ENCODE measurements at regions not wholly inside any gene's neighbourhood (a gene's known extent, or its start where the extent isn't known, plus 50 kb on each side); places are given as distances from the start of the nearest gene placed in this dataset.

GRCh38 chr5:145350513-145350912 is 484.6 kb downstream of the PRELID2 start:
- TF ChIP-seq CTCF (IDR thresholded peaks at IDR 0.05; ENCODE audit: low read depth, low read length, missing control alignments) = no peak
- no peak for DNase-seq (ENCODE audit: extremely low read depth, low read depth)

GRCh38 chr5:145347026-145347616 is 488.0 kb downstream of the PRELID2 start:
- no peak overlapping the region for H3K4me3 ChIP-seq (replicated peaks; ENCODE audit: low read depth, low read length)
- peak; percentile 21 for DNase-seq (ENCODE audit: extremely low read depth, low read depth)
- peak; percentile 58 for TF ChIP-seq CTCF (IDR thresholded peaks at IDR 0.05; ENCODE audit: low read depth, low read length, missing control alignments)

More at GRCh38 chr5:145350513-145350912, 484.6 kb downstream of the PRELID2 start:
- no peak overlapping the region for H3K4me3 ChIP-seq (replicated peaks; ENCODE audit: low read depth, low read length)

- TF ChIP-seq CTCF (IDR thresholded peaks at IDR 0.05; ENCODE audit: low read depth, low read length, missing control alignments) = no peak
- no peak overlapping the region for H3K4me3 ChIP-seq (replicated peaks; ENCODE audit: low read depth, low read length)
- no peak for DNase-seq (ENCODE audit: extremely low read depth, low read depth)
These were observed 489.4 kb downstream of the PRELID2 start for GRCh38 chr5:145345511-145346287.

- no peak for TF ChIP-seq CTCF (IDR thresholded peaks at IDR 0.05; ENCODE audit: low read depth, low read length, missing control alignments)
- no peak for DNase-seq (ENCODE audit: extremely low read depth, low read depth)
- H3K4me3 ChIP-seq (replicated peaks; ENCODE audit: low read depth, low read length) = no peak overlapping the region
These were observed 493.3 kb downstream of the PRELID2 start for GRCh38 chr5:145341842-145342241.

- H3K4me3 ChIP-seq (replicated peaks; ENCODE audit: low read depth, low read length) = no peak overlapping the region
- DNase-seq (ENCODE audit: extremely low read depth, low read depth) = no peak
- no peak for TF ChIP-seq CTCF (IDR thresholded peaks at IDR 0.05; ENCODE audit: low read depth, low read length, missing control alignments)
These were observed 495.0 kb downstream of the PRELID2 start for GRCh38 chr5:145340099-145340498.

GRCh38 chr5:145324767-145325479 is 510.2 kb downstream of the PRELID2 start:
- no peak for TF ChIP-seq CTCF (IDR thresholded peaks at IDR 0.05; ENCODE audit: low read depth, low read length, missing control alignments)
- DNase-seq (ENCODE audit: extremely low read depth, low read depth) = no peak
- H3K4me3 ChIP-seq (replicated peaks; ENCODE audit: low read depth, low read length) = no peak overlapping the region

Data from HFF-Myc (cell line).